ENCODE measurements at regions not wholly inside any gene's neighbourhood (a gene's known extent, or its start where the extent isn't known, plus 50 kb on each side); places are given as distances from the start of the nearest gene placed in this dataset.
A peak's percentile ranks its signal among the peaks of the same experiment; 100 is the strongest.

- DNase-seq (ENCODE audit: low spot score), result no peak
Measured at GRCh38 chr2:133667085-133667484, 98.8 kb upstream of the NCKAP5 start.

- no peak for DNase-seq (ENCODE audit: low spot score)
Measured at GRCh38 chr2:133667968-133668367, 99.7 kb upstream of the NCKAP5 start.

- DNase-seq (ENCODE audit: low spot score), result no peak
Measured at GRCh38 chr2:133668547-133668946, 100.3 kb upstream of the NCKAP5 start.

GRCh38 chr2:133673305-133673905 is 105.1 kb upstream of the NCKAP5 start:
- no peak for DNase-seq (ENCODE audit: low spot score)

- no peak for DNase-seq (ENCODE audit: low spot score)
Measured at GRCh38 chr2:133674066-133674432, 105.8 kb upstream of the NCKAP5 start.

- no peak for DNase-seq (ENCODE audit: low spot score)
Measured at GRCh38 chr2:133674433-133675331, 106.4 kb upstream of the NCKAP5 start.

GRCh38 chr2:133676392-133677130 is 108.3 kb upstream of the NCKAP5 start:
- no peak for DNase-seq (ENCODE audit: low spot score)

- DNase-seq (ENCODE audit: low spot score), result no peak
Measured at GRCh38 chr2:133680343-133681049, 112.2 kb upstream of the NCKAP5 start.

GRCh38 chr2:133682347-133682746 is 114.1 kb upstream of the NCKAP5 start:
- DNase-seq (ENCODE audit: low spot score), result no peak

- no peak for DNase-seq (ENCODE audit: low spot score)
Measured at GRCh38 chr2:133682906-133683305, 114.6 kb upstream of the NCKAP5 start.

- no peak for DNase-seq (ENCODE audit: low spot score)
Measured at GRCh38 chr2:133685636-133686215, 117.5 kb upstream of the NCKAP5 start.

- DNase-seq (ENCODE audit: low spot score), result no peak
Measured at GRCh38 chr2:133690780-133691179, 122.5 kb upstream of the NCKAP5 start.

GRCh38 chr2:133691336-133691735 is 123.1 kb upstream of the NCKAP5 start:
- DNase-seq (ENCODE audit: low spot score), result no peak

- DNase-seq (ENCODE audit: low spot score), result no peak
Measured at GRCh38 chr2:133705287-133705686, 137.0 kb upstream of the NCKAP5 start.

- no peak for DNase-seq (ENCODE audit: low spot score)
Measured at GRCh38 chr2:133710613-133711012, 142.3 kb upstream of the NCKAP5 start.

GRCh38 chr2:133711201-133711600 is 142.9 kb upstream of the NCKAP5 start:
- peak; percentile 60 for DNase-seq (ENCODE audit: low spot score)

- no peak for DNase-seq (ENCODE audit: low spot score)
Measured at GRCh38 chr2:133711806-133712205, 143.5 kb upstream of the NCKAP5 start.

GRCh38 chr2:133712369-133712768 is 144.1 kb upstream of the NCKAP5 start:
- no peak for DNase-seq (ENCODE audit: low spot score)

- no peak for DNase-seq (ENCODE audit: low spot score)
Measured at GRCh38 chr2:133713049-133713580, 144.9 kb upstream of the NCKAP5 start.

- no peak for DNase-seq (ENCODE audit: low spot score)
Measured at GRCh38 chr2:133716166-133716565, 147.9 kb upstream of the NCKAP5 start.

- DNase-seq (ENCODE audit: low spot score), result no peak
Measured at GRCh38 chr2:133717497-133717896, 149.2 kb upstream of the NCKAP5 start.

Data from ecto neural progenitor cell (in vitro differentiated cells).